CD14-positive monocyte (primary cell): ENCODE measurements at regions not wholly inside any gene's neighbourhood (a gene's known extent, or its start where the extent isn't known, plus 50 kb on each side); places are given as distances from the start of the nearest gene placed in this dataset.

Source experiments
- DNase-seq, 3 donors: peaks; one replicate each; pipeline ENCODE4 v3.0.0-alpha.2; 2011 to 2022
- H2AFZ ChIP-seq: 2 replicates; pipeline ENCODE4 v1.6.0; 2012; ENCODE audit warnings: mild to moderate bottlenecking, low read depth, low read length, inconsistent platforms; ENCODE audit not compliant: insufficient read depth, poor library complexity, severe bottlenecking
- H3K27ac ChIP-seq, 2 donors: 1 replicate in 1 of 2; 2 replicates in 1 of 2; pipeline ENCODE4 v1.5.1; 2012 to 2013; ENCODE audit warnings: low read length in 2 of 2, control low read depth in 1 of 2, inconsistent platforms in 1 of 2, low read depth in 1 of 2, mild to moderate bottlenecking in 1 of 2
- H3K27me3 ChIP-seq, 2 donors: one replicate each; pipeline versions ENCODE4 v1.6.0 to v1.6.1; 2011 to 2013; ENCODE audit warnings: low read length in 2 of 2; ENCODE audit not compliant: control insufficient read depth in 2 of 2, insufficient read depth in 2 of 2
- H3K36me3 ChIP-seq, 2 donors: replicated peaks in 1 of 2; 1 replicate in 1 of 2; 2 replicates in 1 of 2; pipeline versions ENCODE4 v1.5.1 to v1.6.1; 2012 to 2013; ENCODE audit warnings: low read length in 2 of 2, control low read depth in 1 of 2, inconsistent platforms in 1 of 2, mild to moderate bottlenecking in 1 of 2; ENCODE audit not compliant: insufficient read depth in 2 of 2, control insufficient read depth in 1 of 2
- H3K4me1 ChIP-seq, 2 donors: 1 replicate in 1 of 2; 2 replicates in 1 of 2; pipeline versions ENCODE4 v1.5.1 to v1.6.1; 2012 to 2013; ENCODE audit warnings: low read length in 2 of 2, control low read depth in 1 of 2, inconsistent platforms in 1 of 2, mild to moderate bottlenecking in 1 of 2, moderate library complexity in 1 of 2; ENCODE audit not compliant: insufficient read depth in 2 of 2, control insufficient read depth in 1 of 2
- H3K4me2 ChIP-seq: replicated peaks from 2 replicates; pipeline ENCODE3; 2012; ENCODE audit warnings: low read length, moderate library complexity, mild to moderate bottlenecking; ENCODE audit not compliant: poor library complexity, severe bottlenecking; ENCODE audit errors: extremely low read depth
- H3K4me3 ChIP-seq, 3 experiments: fragments of 200-600 bp in 1 of 3; sonication (generic) in 1 of 3; replicated peaks in 1 of 3; 1 replicate in 2 of 3; 2 replicates in 1 of 3; pipeline ENCODE4 v1.5.1; 2011 to 2013; ENCODE audit warnings: low read length in 3 of 3, mild to moderate bottlenecking in 3 of 3, control low read depth in 2 of 3, low read depth in 2 of 3, inconsistent platforms in 1 of 3, moderate library complexity in 1 of 3
- H3K79me2 ChIP-seq: 2 replicates; pipeline ENCODE4 v1.6.0; 2012; ENCODE audit warnings: mild to moderate bottlenecking, control low read depth, inconsistent platforms, low read length, moderate library complexity; ENCODE audit not compliant: insufficient read depth
- H3K9ac ChIP-seq: 2 replicates; pipeline ENCODE4 v1.6.0; 2017; ENCODE audit warnings: low read length, mild to moderate bottlenecking; ENCODE audit not compliant: insufficient read depth, poor library complexity, severe bottlenecking
- H3K9me3 ChIP-seq, 2 donors: replicated peaks in 1 of 2; 1 replicate in 1 of 2; 2 replicates in 1 of 2; pipeline versions ENCODE4 v1.5.1 to v1.6.1; 2012 to 2013; ENCODE audit warnings: low read length in 2 of 2, control low read depth in 1 of 2; ENCODE audit not compliant: control insufficient read depth in 1 of 2, insufficient read depth in 1 of 2
- H4K20me1 ChIP-seq: 2 replicates; pipeline ENCODE4 v1.6.0; 2012; ENCODE audit warnings: mild to moderate bottlenecking, low read length, control low read depth, moderate library complexity; ENCODE audit not compliant: insufficient read depth
- H3K27ac Mint-ChIP-seq, 7 donors: one replicate each; pipeline ENCODE4 v1.8.0; 2020; ENCODE audit warnings: mild to moderate bottlenecking in 7 of 7, mixed read lengths in 7 of 7, moderate library complexity in 6 of 7, inconsistent platforms in 2 of 7
- H3K27me3 Mint-ChIP-seq, 3 donors: one replicate each; pipeline ENCODE4 v1.8.0; 2021 to 2022; ENCODE audit warnings: low read depth in 3 of 3, mild to moderate bottlenecking in 3 of 3, mixed read lengths in 3 of 3, moderate library complexity in 3 of 3, inconsistent platforms in 1 of 3
- H3K36me3 Mint-ChIP-seq, 2 donors: one replicate each; pipeline ENCODE4 v1.8.0; 2020; ENCODE audit warnings: mixed read lengths in 2 of 2, inconsistent platforms in 1 of 2, mild to moderate bottlenecking in 1 of 2
- H3K4me1 Mint-ChIP-seq: one replicate; pipeline ENCODE4 v1.8.0; 2020; ENCODE audit warnings: mild to moderate bottlenecking, mixed read lengths
- H3K4me3 Mint-ChIP-seq, 2 donors: one replicate each; pipeline ENCODE4 v1.8.0; 2020; ENCODE audit warnings: mild to moderate bottlenecking in 2 of 2, mixed read lengths in 2 of 2, moderate library complexity in 1 of 2
- H3K9me3 Mint-ChIP-seq, 7 donors: one replicate each; pipeline ENCODE4 v1.8.0; 2020 to 2022; ENCODE audit warnings: mixed read lengths in 7 of 7, mild to moderate bottlenecking in 6 of 7, moderate library complexity in 6 of 7, inconsistent platforms in 2 of 7
- CTCF ChIP-seq: fragments of 200-600 bp; IDR thresholded peaks from one replicate; pipeline ENCODE4 v1.8.0; 2022; ENCODE audit warnings: antibody characterized with exemption, mild to moderate bottlenecking
- WGBS: methylation state at CpG from one replicate; pipeline ENCODE4 v1.1.5; 2013; ENCODE audit warnings: missing lambda C conversion rate; ENCODE audit not compliant: insufficient coverage; 5-methylcytosine and 5-hydroxymethylcytosine counted together
- intact Hi-C, 2 donors: fragments of 100-400 bp; cut with micrococcal nuclease; formaldehyde crosslinking; loops; one replicate each; pipeline versions ENCODE4 v1.15.0 to v1.15.1; 2023

GRCh38 chr11:28808771-28809170, 700.6 kb downstream of the METTL15 start:
- no peak overlapping the region for H2AFZ ChIP-seq
- H3K4me1 Mint-ChIP-seq, result no peaks in the 10 kb centered on the region
- H3K9me3 Mint-ChIP-seq, result peaks cover 0 to 3% (median 0%) of the 10 kb centered on the region in 7 donors
- no peak overlapping the region for H3K27ac ChIP-seq
- no peaks in the 10 kb centered on the region for H3K27me3 ChIP-seq
- no peaks in the 10 kb centered on the region for H3K79me2 ChIP-seq
- DNase-seq, result no peak
- no peaks in the 10 kb centered on the region for H3K4me1 ChIP-seq
- H3K4me3 Mint-ChIP-seq, result no peak overlapping the region
- no peaks in the 10 kb centered on the region for H3K36me3 ChIP-seq
- no peaks in the 10 kb centered on the region for H3K36me3 Mint-ChIP-seq
- H3K27me3 Mint-ChIP-seq, result peaks cover 0 to 1% (median 0%) of the 10 kb centered on the region in 3 donors
- no peak overlapping the region for H3K9ac ChIP-seq
- H3K4me2 ChIP-seq, result no peak overlapping the region
- no peaks in the 10 kb centered on the region for H3K9me3 ChIP-seq
- no peak overlapping the region for H3K4me3 ChIP-seq
- H3K27ac Mint-ChIP-seq, result no peak overlapping the region
- TF ChIP-seq CTCF, result no peak
- H4K20me1 ChIP-seq, result no peaks in the 10 kb centered on the region
- intact Hi-C loops, result no loop called here

- no peaks in the 10 kb centered on the region for H4K20me1 ChIP-seq
- no peaks in the 10 kb centered on the region for H3K27me3 ChIP-seq
- intact Hi-C loops, result no loop called here
- Mint-ChIP-seq H3K27ac (no peak overlapping the region), H3K4me3 (no peak overlapping the region), H3K9me3 (peaks cover 0 to 6% (median 2%) of the 10 kb centered on the region in 7 donors), H3K27me3 (no peaks in the 10 kb centered on the region), H3K4me1 (no peaks in the 10 kb centered on the region), H3K36me3 (no peaks in the 10 kb centered on the region)
- H3K4me1 ChIP-seq, result no peaks in the 10 kb centered on the region
- no peak for TF ChIP-seq CTCF
- no peak for DNase-seq
- H3K36me3 ChIP-seq, result no peaks in the 10 kb centered on the region
- WGBS, result 100% methylated on average over 1 of the region's 2 CpGs
- H3K9me3 ChIP-seq, result no peaks in the 10 kb centered on the region
- H2AFZ ChIP-seq, result no peak overlapping the region
- no peak overlapping the region for H3K9ac ChIP-seq
- no peak overlapping the region for H3K4me3 ChIP-seq
- H3K4me2 ChIP-seq, result no peak overlapping the region
- no peak overlapping the region for H3K27ac ChIP-seq
- no peaks in the 10 kb centered on the region for H3K79me2 ChIP-seq
Measured at GRCh38 chr11:28799316-28799715, 691.1 kb downstream of the METTL15 start.
